GM12878 (cell line): ENCODE measurements at regions not wholly inside any gene's neighbourhood (a gene's known extent, or its start where the extent isn't known, plus 50 kb on each side); places are given as distances from the start of the nearest gene placed in this dataset.

Experiments
- ATAC-seq: fragments of 200-7000 bp; cut with Tn5 transposase; 3 replicates; pipeline ENCODE4 v1.9.1; 2020; ENCODE audit warnings: mild to moderate bottlenecking, moderate library complexity
- BruUV-seq: library from RNA; stranded (reverse); fragments of 400-500 nt; replicated peaks from 2 replicates; lab custom pipeline; 2021; lab: Mats Ljungman, UMichigan
- CTCF ChIA-PET: fragments of 300-600 bp; sonication (Branson Sonifier 250); formaldehyde crosslinking; extraction: SDS; loops from one replicate; lab custom pipeline; 2021; ENCODE audit warnings: inconsistent platforms; lab: Yijun Ruan, JAX
- POLR2A ChIA-PET: fragments of 350-600 bp; formaldehyde crosslinking; extraction: SDS; loops from one replicate; lab custom pipeline; 2021; ENCODE audit warnings: inconsistent platforms; lab: Charles Lee
- RAD21 ChIA-PET: fragments of 300-600 bp; sonication (Branson Sonifier 250); formaldehyde crosslinking; loops from one replicate; lab custom pipeline; 2023; ENCODE audit warnings: antibody characterized with exemption; ENCODE audit not compliant: unreplicated experiment; lab: Charles Lee
- SMC1A ChIA-PET: fragments of 300-600 bp; sonication (Branson Sonifier 250); formaldehyde crosslinking; loops from one replicate; lab custom pipeline; 2023; ENCODE audit not compliant: unreplicated experiment, uncharacterized antibody; lab: Charles Lee
- DNase-seq: peaks from one replicate; pipeline ENCODE4 v3.0.0-alpha.2; 2011; ENCODE audit warnings: low read depth, low spot score
- FAIRE-seq: peaks from 3 replicates; lab custom pipeline; 2011; peaks lifted over from hg19 to GRCh38; lab: Jason Lieb, UNC
- H2AFZ ChIP-seq: 2 replicates; pipeline ENCODE4 v1.6.0; 2011; ENCODE audit warnings: low read depth, low read length, control low read depth; ENCODE audit not compliant: control insufficient read depth
- H3K27ac ChIP-seq: 2 replicates; pipeline ENCODE4 v1.5.1; 2011; ENCODE audit warnings: control low read depth; ENCODE audit not compliant: control insufficient read depth, insufficient read depth
- H3K27me3 ChIP-seq, 2 experiments: replicated peaks in 1 of 2; 2 replicates each; pipeline versions ENCODE4 v1.6.0 to v1.6.1; 2011; ENCODE audit warnings: low read length in 1 of 2; ENCODE audit not compliant: control insufficient read depth in 2 of 2, insufficient read depth in 2 of 2
- H3K36me3 ChIP-seq, 2 experiments: 2 replicates each; pipeline ENCODE4 v1.5.1; 2011; ENCODE audit warnings: low read length in 1 of 2; ENCODE audit not compliant: control insufficient read depth in 2 of 2, insufficient read depth in 2 of 2
- H3K4me1 ChIP-seq: 2 replicates; pipeline ENCODE4 v1.6.1; 2011; ENCODE audit warnings: mild to moderate bottlenecking, low read length, moderate library complexity, mixed read lengths; ENCODE audit not compliant: control insufficient read depth, insufficient read depth
- H3K4me2 ChIP-seq: 2 replicates; pipeline ENCODE4 v1.6.0; 2011; ENCODE audit warnings: control low read depth; ENCODE audit not compliant: control insufficient read depth, insufficient read depth
- H3K4me3 ChIP-seq: fragments of 200-600 bp; sonication (generic); 2 replicates; pipeline ENCODE4 v1.5.1; 2016
- H3K79me2 ChIP-seq: 2 replicates; pipeline ENCODE4 v1.6.0; 2011; ENCODE audit warnings: low read length; ENCODE audit not compliant: control insufficient read depth, insufficient read depth
- H3K9ac ChIP-seq: 2 replicates; pipeline ENCODE4 v1.8.0; 2011; ENCODE audit warnings: low read length, control low read depth, mixed read lengths; ENCODE audit not compliant: control insufficient read depth, insufficient read depth
- H3K9me3 ChIP-seq: replicated peaks from 3 replicates; pipeline ENCODE4 v1.5.1; 2011; ENCODE audit warnings: mild to moderate bottlenecking, low read length; ENCODE audit not compliant: control insufficient read depth, insufficient read depth
- H4K20me1 ChIP-seq: 2 replicates; pipeline ENCODE4 v1.6.0; 2011; ENCODE audit not compliant: control insufficient read depth, insufficient read depth
- BMI1 ChIP-seq: fragments of 450-650 bp; IDR thresholded peaks from 2 replicates; pipeline ENCODE4 v1.6.1; 2016; ENCODE audit warnings: mild to moderate bottlenecking, moderate library complexity, borderline replicate concordance
- EP300 ChIP-seq, 2 experiments: fragments of 150-350 bp in 1 of 2; IDR thresholded peaks; 2 replicates each; pipeline ENCODE4 v1.6.1; 2011 to 2012; ENCODE audit warnings: low read depth in 2 of 2, low read length in 2 of 2, borderline replicate concordance in 1 of 2, improper control_type of control experiment in 1 of 2, inconsistent platforms in 1 of 2; ENCODE audit not compliant: control insufficient read depth in 1 of 2
- ETV6 ChIP-seq, 2 experiments: fragments of 450-650 bp in 1 of 2; IDR thresholded peaks in 1 of 2; conservative IDR thresholded peaks in 1 of 2; 2 replicates each; pipeline ENCODE4 v1.6.1; 2014; ENCODE audit warnings: antibody characterized with exemption in 1 of 2, borderline replicate concordance in 1 of 2, low read depth in 1 of 2, mild to moderate bottlenecking in 1 of 2, moderate library complexity in 1 of 2
- FOXK2 ChIP-seq: fragments of 450-650 bp; IDR thresholded peaks from 2 replicates; pipeline ENCODE4 v1.6.1; 2017; ENCODE audit warnings: mild to moderate bottlenecking, moderate library complexity
- HCFC1 ChIP-seq: fragments of 150-350 bp; IDR thresholded peaks from 2 replicates; pipeline ENCODE4 v1.6.1; 2014; ENCODE audit warnings: low read length
- HDGF ChIP-seq: fragments of 450-650 bp; IDR thresholded peaks from 2 replicates; pipeline ENCODE4 v1.6.1; 2016; ENCODE audit warnings: antibody characterized with exemption
- HSF1 ChIP-seq: fragments of 150-350 bp; IDR thresholded peaks from 2 replicates; pipeline ENCODE4 v1.6.1; 2014; ENCODE audit warnings: mild to moderate bottlenecking, low read depth, low read length
- KAT2A ChIP-seq: conservative IDR thresholded peaks from 2 replicates; pipeline ENCODE4 v1.6.1; 2011; ENCODE audit warnings: low read depth, low read length; ENCODE audit not compliant: control insufficient read depth
- MEF2B ChIP-seq: fragments of 450-650 bp; IDR thresholded peaks from 2 replicates; pipeline ENCODE4 v1.6.1; 2018; ENCODE audit warnings: mild to moderate bottlenecking, moderate library complexity; ENCODE audit not compliant: partially characterized antibody, poor library complexity, severe bottlenecking
- MTA2 ChIP-seq: fragments of 450-650 bp; IDR thresholded peaks from 2 replicates; pipeline ENCODE4 v1.6.1; 2016; ENCODE audit warnings: low read depth, mild to moderate bottlenecking, moderate library complexity
- NFYB ChIP-seq: IDR thresholded peaks from 2 replicates; pipeline ENCODE4 v1.6.1; 2011; ENCODE audit warnings: low read depth, mild to moderate bottlenecking, low read length, improper control_type of control experiment, moderate library complexity; ENCODE audit not compliant: insufficient read depth
- NRF1 ChIP-seq: conservative IDR thresholded peaks from 2 replicates; pipeline ENCODE4 v1.6.1; 2011; ENCODE audit warnings: mild to moderate bottlenecking, low read depth, low read length, improper control_type of control experiment
- POLR2AphosphoS5 ChIP-seq: IDR thresholded peaks from 2 replicates; pipeline ENCODE4 v1.6.1; 2011; ENCODE audit warnings: mild to moderate bottlenecking, low read length, inconsistent platforms
- PRDM15 ChIP-seq: fragments of 450-650 bp; formaldehyde crosslinking; IDR thresholded peaks from 2 replicates; pipeline ENCODE4 v1.4.0; 2020; ENCODE audit warnings: mild to moderate bottlenecking, moderate library complexity
- ZNF217 ChIP-seq: fragments of 450-650 bp; IDR thresholded peaks from 2 replicates; pipeline ENCODE4 v1.6.1; 2017; ENCODE audit warnings: antibody characterized with exemption, mild to moderate bottlenecking
- ZNF24 ChIP-seq: fragments of 450-650 bp; IDR thresholded peaks from 2 replicates; pipeline ENCODE4 v1.6.1; 2017; ENCODE audit warnings: antibody characterized with exemption, mild to moderate bottlenecking
- WGBS: methylation state at CpG from one replicate; pipeline ENCODE4 v1.1.6; 2016; ENCODE audit warnings: low lambda C conversion rate; ENCODE audit not compliant: insufficient replicate concordance, insufficient coverage; ENCODE audit errors: missing lambda C conversion rate; 5-methylcytosine and 5-hydroxymethylcytosine counted together
- in situ Hi-C: fragments of 300-500 bp; cut with MboI; formaldehyde crosslinking; loops from 9 replicates; pipeline ENCODE4 v1.14.3; 2018; ENCODE audit warnings: mixed read lengths
- intact Hi-C: fragments of 100-400 bp; cut with micrococcal nuclease; formaldehyde crosslinking; loops from one replicate; pipeline ENCODE4 v1.14.2; 2022; ENCODE audit not compliant: unreplicated experiment

- no peak for DNase-seq
- TF ChIP-seq HDGF: no peak
- TF ChIP-seq ZNF24: no peak
- TF ChIP-seq EP300 (IDR thresholded peaks at IDR 0.05; ENCODE audit: borderline replicate concordance in 1 of 2, control insufficient read depth in 1 of 2, low read depth in 2 of 2, low read length in 2 of 2): no peak
- TF ChIP-seq POLR2AphosphoS5: no peak
- no peak for TF ChIP-seq MTA2
- no peak for TF ChIP-seq NRF1
- no peak for TF ChIP-seq ETV6 (conservative IDR thresholded peaks at IDR 0.05 in 1 of 2, IDR thresholded peaks at IDR 0.05 in 1 of 2; ENCODE audit: borderline replicate concordance in 1 of 2, low read depth in 1 of 2)
- no peak for TF ChIP-seq MEF2B
- TF ChIP-seq KAT2A: no peak
- no peak for TF ChIP-seq PRDM15 (CRISPR knock-in tag)
- no peak for TF ChIP-seq BMI1
- TF ChIP-seq HCFC1: no peak
- TF ChIP-seq FOXK2: no peak
- no peak for TF ChIP-seq ZNF217
- TF ChIP-seq NFYB: no peak
- TF ChIP-seq HSF1: no peak
Measured at GRCh38 chr7:157487046-157487770, 150.4 kb downstream of the DNAJB6 start.

More at GRCh38 chr7:157487046-157487770, 150.4 kb downstream of the DNAJB6 start:
- Histone ChIP-seq H3K36me3 (no peaks in the 10 kb centered on the region), H3K27me3 (no peaks in the 10 kb centered on the region), H3K9me3 (no peaks in the 10 kb centered on the region; the same call in 2 of the 3 replicates), H2AFZ (no peak overlapping the region), H3K4me3 (no peak overlapping the region), H3K9ac (no peak overlapping the region), H3K4me2 (no peak overlapping the region), H3K79me2 (no peaks in the 10 kb centered on the region), H3K27ac (no peak overlapping the region), H4K20me1 (no peaks in the 10 kb centered on the region), H3K4me1 (no peaks in the 10 kb centered on the region)
- FAIRE-seq (no peak), ATAC-seq (no peak)
- BruUV-seq: no TSS peak
- ChIA-PET SMC1A (no interaction called here), CTCF (no interaction called here), POLR2A (no interaction called here), RAD21 (no interaction called here)
- intact Hi-C loops (no loop called here), in situ Hi-C loops (no loop called here)
- WGBS: 56% methylated on average over 22 of the region's 24 CpGs
